Activated B cell treated with CpG ODN at 0.5 μM for 24 hours (primary cell): ENCODE measurements at regions not wholly inside any gene's neighbourhood (a gene's known extent, or its start where the extent isn't known, plus 50 kb on each side); places are given as distances from the start of the nearest gene placed in this dataset.

Experiments used
- ATAC-seq: fragments of 200-7000 bp; cut with Tn5 transposase; one replicate; pipeline ENCODE4 v1.10.0; 2021; ENCODE audit warnings: low read depth, mild to moderate bottlenecking, moderate library complexity
- CTCF ChIA-PET: fragments of 350-600 bp; sonication (Branson Sonifier 250); formaldehyde crosslinking; loops from one replicate; lab custom pipeline; 2021; ENCODE audit warnings: antibody characterized with exemption; lab: Charles Lee
- POLR2A ChIA-PET: fragments of 350-600 bp; sonication (Branson Sonifier 250); formaldehyde crosslinking; loops from one replicate; lab custom pipeline; 2021; ENCODE audit warnings: antibody characterized with exemption; lab: Charles Lee
- DNase-seq: peaks from one replicate; pipeline ENCODE4 v3.0.0; 2022
- H3K27ac Mint-ChIP-seq: one replicate; pipeline ENCODE4 v1.8.0; 2020; ENCODE audit warnings: mixed read lengths
- H3K27me3 Mint-ChIP-seq: one replicate; pipeline ENCODE4 v1.8.0; 2021; ENCODE audit warnings: mixed read lengths
- H3K36me3 Mint-ChIP-seq: one replicate; pipeline ENCODE4 v1.8.0; 2021; ENCODE audit warnings: low read depth, mixed read lengths
- H3K4me1 Mint-ChIP-seq: one replicate; pipeline ENCODE4 v1.8.0; 2021; ENCODE audit warnings: mixed read lengths
- H3K4me3 Mint-ChIP-seq: one replicate; pipeline ENCODE4 v1.8.0; 2020; ENCODE audit warnings: mild to moderate bottlenecking, mixed read lengths
- H3K9me3 Mint-ChIP-seq: one replicate; pipeline ENCODE4 v1.8.0; 2020; ENCODE audit warnings: mixed read lengths
- CTCF ChIP-seq: fragments of 200-600 bp; IDR thresholded peaks from one replicate; pipeline ENCODE4 v1.8.0; 2022; ENCODE audit warnings: antibody characterized with exemption, mild to moderate bottlenecking
- intact Hi-C: fragments of 100-400 bp; cut with micrococcal nuclease; formaldehyde crosslinking; loops from one replicate; pipeline ENCODE4 v1.15.1; 2024

GRCh38 chr1:184272175-184272866 is 114.5 kb upstream of the C1orf21 start:
- ATAC-seq = no peak
- ChIA-PET CTCF (no interaction called here), POLR2A (no interaction called here)
- H3K9me3 Mint-ChIP-seq = peaks cover 12% of the 10 kb centered on the region
- intact Hi-C loops = no loop called here
- TF ChIP-seq CTCF = no peak
- no peak overlapping the region for H3K27ac Mint-ChIP-seq
- no peak for DNase-seq
- H3K27me3 Mint-ChIP-seq = peaks cover 5% of the 10 kb centered on the region
- no peaks in the 10 kb centered on the region for H3K36me3 Mint-ChIP-seq
- H3K4me1 Mint-ChIP-seq = no peaks in the 10 kb centered on the region
- no peak overlapping the region for H3K4me3 Mint-ChIP-seq

GRCh38 chr1:184276416-184276815 is 110.4 kb upstream of the C1orf21 start:
- Mint-ChIP-seq H3K4me1 (no peaks in the 10 kb centered on the region), H3K36me3 (no peaks in the 10 kb centered on the region), H3K27me3 (peaks cover 5% of the 10 kb centered on the region), H3K4me3 (no peak overlapping the region), H3K27ac (no peak overlapping the region), H3K9me3 (peaks cover 12% of the 10 kb centered on the region)
- ChIA-PET POLR2A (no interaction called here), CTCF (no interaction called here)
- intact Hi-C loops = no loop called here
- ATAC-seq (no peak), DNase-seq (no peak)
- TF ChIP-seq CTCF = no peak

GRCh38 chr1:184279911-184280458 is 106.8 kb upstream of the C1orf21 start:
- Mint-ChIP-seq H3K4me1 (no peaks in the 10 kb centered on the region), H3K36me3 (no peaks in the 10 kb centered on the region), H3K9me3 (peaks cover 2% of the 10 kb centered on the region), H3K27me3 (no peaks in the 10 kb centered on the region), H3K4me3 (no peak overlapping the region), H3K27ac (no peak overlapping the region)
- intact Hi-C loops = no loop called here
- no peak for TF ChIP-seq CTCF
- POLR2A ChIA-PET = no interaction called here
- DNase-seq (no peak), ATAC-seq (no peak)
- CTCF ChIA-PET = no interaction called here

- POLR2A ChIA-PET = no interaction called here
Measured at GRCh38 chr1:184283999-184284398, 102.8 kb upstream of the C1orf21 start.

GRCh38 chr1:184284900-184285299 is 101.9 kb upstream of the C1orf21 start:
- DNase-seq (no peak), ATAC-seq (no peak)
- Mint-ChIP-seq H3K4me3 (no peak overlapping the region), H3K9me3 (peaks cover 5% of the 10 kb centered on the region), H3K36me3 (no peaks in the 10 kb centered on the region), H3K27ac (no peak overlapping the region), H3K4me1 (no peaks in the 10 kb centered on the region), H3K27me3 (no peaks in the 10 kb centered on the region)
- no peak for TF ChIP-seq CTCF
- ChIA-PET POLR2A (no interaction called here), CTCF (no interaction called here)
- intact Hi-C loops = no loop called here

More at GRCh38 chr1:184283999-184284398, 102.8 kb upstream of the C1orf21 start:
- H3K9me3 Mint-ChIP-seq = peaks cover 5% of the 10 kb centered on the region
- no peaks in the 10 kb centered on the region for H3K36me3 Mint-ChIP-seq
- no peaks in the 10 kb centered on the region for H3K27me3 Mint-ChIP-seq
- intact Hi-C loops = no loop called here
- no peak overlapping the region for H3K4me3 Mint-ChIP-seq
- H3K4me1 Mint-ChIP-seq = no peaks in the 10 kb centered on the region
- CTCF ChIA-PET = no interaction called here
- DNase-seq (no peak), ATAC-seq (no peak)
- no peak for TF ChIP-seq CTCF
- no peak overlapping the region for H3K27ac Mint-ChIP-seq
